HCT116 (cell line): ENCODE measurements at regions not wholly inside any gene's neighbourhood (a gene's known extent, or its start where the extent isn't known, plus 50 kb on each side); places are given as distances from the start of the nearest gene placed in this dataset.
"Not testable (repeated sequence)": the region's sequence is repeated elsewhere in the genome, so short reads cannot be mapped to it uniquely, and the experiment has no call there.

Experiments used
- ATAC-seq: fragments of 200-7000 bp; cut with Tn5 transposase; 2 replicates; pipeline ENCODE4 v1.9.1; 2020; ENCODE audit warnings: mild to moderate bottlenecking, moderate library complexity
- BruUV-seq: library from RNA; stranded (reverse); fragments of 400-500 nt; replicated peaks from 2 replicates; lab custom pipeline; 2021; lab: Mats Ljungman, UMichigan
- CTCF ChIA-PET: fragments of 300-600 bp; sonication (Branson Sonifier 250); formaldehyde crosslinking; loops from one replicate; lab custom pipeline; 2021; ENCODE audit warnings: antibody characterized with exemption; lab: Charles Lee
- POLR2A ChIA-PET: fragments of 300-600, 350-600 bp; sonication (Branson Sonifier 250); formaldehyde crosslinking; loops from one replicate; lab custom pipeline; 2021; ENCODE audit warnings: antibody characterized with exemption; lab: Charles Lee
- RAD21 ChIA-PET, 2 experiments: fragments of 300-600 bp; sonication (Branson Sonifier 250); formaldehyde crosslinking; loops; one replicate each; lab custom pipeline; 2023; ENCODE audit warnings: low total read pairs in 2 of 2; ENCODE audit not compliant: uncharacterized antibody in 2 of 2, unreplicated experiment in 2 of 2, low non-redundant PET in 1 of 2; lab: Charles Lee
- DNase-seq: peaks from one replicate; pipeline ENCODE4 v3.0.0-alpha.2; 2010; ENCODE audit warnings: low read depth, low spot score
- H2AFZ ChIP-seq: fragments of 200-600 bp; shearing (Covaris generic), sonication (generic); 2 replicates; pipeline ENCODE4 v1.6.1; 2017; ENCODE audit warnings: low read depth, mixed run types, mixed read lengths, antibody characterized with exemption, low read length; ENCODE audit not compliant: poor library complexity, severe bottlenecking
- H3K27ac ChIP-seq: 2 replicates; pipeline ENCODE4 v1.5.1; 2012; ENCODE audit warnings: low read depth, low read length
- H3K27me3 ChIP-seq: fragments of 200-600 bp; sonication (generic); 2 replicates; pipeline ENCODE4 v1.6.1; 2016; ENCODE audit warnings: mixed run types, low read length, mixed read lengths; ENCODE audit not compliant: insufficient read depth
- H3K36me3 ChIP-seq, 2 experiments: fragments of 200-500 bp in 1 of 2; fragments of 200-600 bp in 1 of 2; sonication (Bioruptor generic) in 1 of 2; sonication (generic) in 1 of 2; 2 replicates each; pipeline versions ENCODE4 v1.5.1 to v1.6.1; 2014 to 2016; ENCODE audit warnings: low read length in 2 of 2, inconsistent platforms in 1 of 2, mixed read lengths in 1 of 2, mixed run types in 1 of 2; ENCODE audit not compliant: insufficient read depth in 2 of 2, control insufficient read depth in 1 of 2
- H3K4me1 ChIP-seq, 2 experiments: fragments of 200-600 bp in 1 of 2; sonication (generic) in 1 of 2; 2 replicates each; pipeline versions ENCODE4 v1.5.1 to v1.6.1; 2012 to 2017; ENCODE audit warnings: low read length in 2 of 2, inconsistent platforms in 1 of 2, mild to moderate bottlenecking in 1 of 2, mixed read lengths in 1 of 2, mixed run types in 1 of 2, moderate library complexity in 1 of 2; ENCODE audit not compliant: insufficient read depth in 2 of 2, control insufficient read depth in 1 of 2
- H3K4me2 ChIP-seq: fragments of 200-600 bp; sonication (generic); 2 replicates; pipeline ENCODE4 v1.6.1; 2017; ENCODE audit warnings: mixed run types, low read length, mixed read lengths
- H3K4me3 ChIP-seq, 2 experiments: fragments of 200-600 bp in 1 of 2; sonication (generic) in 1 of 2; replicated peaks in 1 of 2; 2 replicates each; pipeline ENCODE4 v1.5.1; 2011 to 2016; ENCODE audit warnings: low read length in 2 of 2, control low read depth in 1 of 2, low read depth in 1 of 2, mild to moderate bottlenecking in 1 of 2, mixed read lengths in 1 of 2, mixed run types in 1 of 2
- H3K79me2 ChIP-seq: fragments of 200-600 bp; sonication (generic); 2 replicates; pipeline ENCODE4 v1.6.1; 2017; ENCODE audit warnings: mild to moderate bottlenecking, mixed run types, low read length, moderate library complexity, mixed read lengths; ENCODE audit not compliant: insufficient read depth
- H3K9ac ChIP-seq: fragments of 200-600 bp; sonication (generic); 2 replicates; pipeline ENCODE4 v1.6.1; 2016; ENCODE audit warnings: low read length, mixed read lengths
- H3K9me2 ChIP-seq: fragments of 200-600 bp; sonication (generic), shearing (Covaris generic); 2 replicates; pipeline ENCODE4 v1.6.1; 2017; ENCODE audit warnings: mixed run types, mild to moderate bottlenecking, moderate library complexity; ENCODE audit not compliant: insufficient read depth
- H3K9me3 ChIP-seq, 2 experiments: fragments of 200-500 bp in 1 of 2; fragments of 200-600 bp in 1 of 2; sonication (Bioruptor generic) in 1 of 2; sonication (generic) in 1 of 2; 2 replicates each; pipeline ENCODE4 v1.6.1; 2014 to 2017; ENCODE audit warnings: low read length in 2 of 2, mixed read lengths in 2 of 2, inconsistent platforms in 1 of 2, low read depth in 1 of 2, mild to moderate bottlenecking in 1 of 2, mixed run types in 1 of 2, moderate library complexity in 1 of 2; ENCODE audit not compliant: control insufficient read depth in 1 of 2, insufficient read depth in 1 of 2
- H4K20me1 ChIP-seq: fragments of 200-600 bp; sonication (generic), shearing (Covaris generic); 2 replicates; pipeline ENCODE4 v1.6.1; 2017; ENCODE audit warnings: mixed run types, mild to moderate bottlenecking, moderate library complexity; ENCODE audit not compliant: insufficient read depth
- intact Hi-C: fragments of 100-400 bp; cut with micrococcal nuclease; formaldehyde crosslinking; loops from 2 replicates; pipeline ENCODE4 v1.10.0; 2022

- DNase-seq, POLR2A ChIA-PET, CTCF ChIA-PET, H3K9me2 ChIP-seq, H3K27me3 ChIP-seq, H3K9ac ChIP-seq, BruUV-seq, H3K4me1 ChIP-seq, ATAC-seq, H3K27ac ChIP-seq, H3K4me3 ChIP-seq, H3K36me3 ChIP-seq, H3K4me2 ChIP-seq, H4K20me1 ChIP-seq, H2AFZ ChIP-seq, H3K79me2 ChIP-seq, intact Hi-C loops, RAD21 ChIA-PET, H3K9me3 ChIP-seq: not testable (repeated sequence)
Observed at GRCh38 chr7:55706451-55707195, 134.3 kb upstream of the VOPP1 start.

- CTCF ChIA-PET, H3K36me3 ChIP-seq, intact Hi-C loops, DNase-seq, H3K79me2 ChIP-seq, BruUV-seq, H3K27ac ChIP-seq, H2AFZ ChIP-seq, H3K9me3 ChIP-seq, H3K9ac ChIP-seq, RAD21 ChIA-PET, POLR2A ChIA-PET, H3K9me2 ChIP-seq, H3K4me1 ChIP-seq, H4K20me1 ChIP-seq, H3K4me3 ChIP-seq, H3K4me2 ChIP-seq, H3K27me3 ChIP-seq, ATAC-seq: not testable (repeated sequence)
Observed at GRCh38 chr7:55705728-55706450, 133.6 kb upstream of the VOPP1 start.

GRCh38 chr7:55702831-55703230 is 130.5 kb upstream of the VOPP1 start:
- POLR2A ChIA-PET, H2AFZ ChIP-seq, CTCF ChIA-PET, H3K79me2 ChIP-seq, H3K4me1 ChIP-seq, H3K4me2 ChIP-seq, H3K4me3 ChIP-seq, H3K36me3 ChIP-seq, ATAC-seq, H3K9ac ChIP-seq, RAD21 ChIA-PET, intact Hi-C loops, BruUV-seq, H4K20me1 ChIP-seq, H3K9me2 ChIP-seq, DNase-seq, H3K9me3 ChIP-seq, H3K27ac ChIP-seq, H3K27me3 ChIP-seq: not testable (repeated sequence)

- POLR2A ChIA-PET, CTCF ChIA-PET, H3K27ac ChIP-seq, H3K9ac ChIP-seq, H3K9me3 ChIP-seq, intact Hi-C loops, H3K4me3 ChIP-seq, H4K20me1 ChIP-seq, H3K4me1 ChIP-seq, BruUV-seq, ATAC-seq, H3K36me3 ChIP-seq, H2AFZ ChIP-seq, H3K79me2 ChIP-seq, H3K9me2 ChIP-seq, DNase-seq, RAD21 ChIA-PET, H3K27me3 ChIP-seq, H3K4me2 ChIP-seq: not testable (repeated sequence)
Observed at GRCh38 chr7:55699450-55699842, 127.1 kb upstream of the VOPP1 start.
